GM19035 (cell line): ENCODE measurements at regions not wholly inside any gene's neighbourhood (a gene's known extent, or its start where the extent isn't known, plus 50 kb on each side); places are given as distances from the start of the nearest gene placed in this dataset.
A peak's percentile ranks its signal among the peaks of the same experiment; 100 is the strongest.
"Not testable (repeated sequence)": the region's sequence is repeated elsewhere in the genome, so short reads cannot be mapped to it uniquely, and the experiment has no call there.

Experiments used
- ATAC-seq: cut with Tn5 transposase; IDR thresholded peaks from one replicate; pipeline ENCODE4 v1.9.1; 2021; ENCODE audit not compliant: unreplicated experiment

GRCh38 chr9:66152406-66152805, 415.5 kb downstream of the FOXD4L4 start:
- ATAC-seq = not testable (repeated sequence)

- ATAC-seq = peak; percentile 100
These were observed 416.2 kb downstream of the FOXD4L4 start for GRCh38 chr9:66153021-66153725.

GRCh38 chr9:66153971-66154691, 417.2 kb downstream of the FOXD4L4 start:
- not testable (repeated sequence) for ATAC-seq

GRCh38 chr9:66182316-66182715, 445.4 kb downstream of the FOXD4L4 start:
- not testable (repeated sequence) for ATAC-seq

- ATAC-seq = not testable (repeated sequence)
These were observed 446.7 kb downstream of the FOXD4L4 start for GRCh38 chr9:66183648-66184047.

- not testable (repeated sequence) for ATAC-seq
These were observed 460.3 kb downstream of the FOXD4L4 start for GRCh38 chr9:66197199-66197598.

- ATAC-seq = not testable (repeated sequence)
These were observed 461.5 kb downstream of the FOXD4L4 start for GRCh38 chr9:66198421-66198820.

GRCh38 chr9:66206617-66207016, 469.7 kb downstream of the FOXD4L4 start:
- peak; percentile 72 for ATAC-seq

- ATAC-seq = not testable (repeated sequence)
These were observed 471.0 kb downstream of the FOXD4L4 start for GRCh38 chr9:66207914-66208313.

GRCh38 chr9:66244763-66245162, 507.8 kb downstream of the FOXD4L4 start:
- ATAC-seq = not testable (repeated sequence)

GRCh38 chr9:66245481-66245880, 508.5 kb downstream of the FOXD4L4 start:
- ATAC-seq = not testable (repeated sequence)

- ATAC-seq = not testable (repeated sequence)
These were observed 520.6 kb downstream of the FOXD4L4 start for GRCh38 chr9:66257581-66257980.

GRCh38 chr9:66261576-66261975, 524.6 kb downstream of the FOXD4L4 start:
- ATAC-seq = not testable (repeated sequence)

GRCh38 chr9:66263621-66264020, 526.7 kb downstream of the FOXD4L4 start:
- ATAC-seq = not testable (repeated sequence)

- not testable (repeated sequence) for ATAC-seq
These were observed 527.8 kb downstream of the FOXD4L4 start for GRCh38 chr9:66264786-66265185.

- not testable (repeated sequence) for ATAC-seq
These were observed 529.3 kb downstream of the FOXD4L4 start for GRCh38 chr9:66266202-66266601.

GRCh38 chr9:66266856-66267430, 530.0 kb downstream of the FOXD4L4 start:
- not testable (repeated sequence) for ATAC-seq

GRCh38 chr9:66267684-66268083, 530.7 kb downstream of the FOXD4L4 start:
- not testable (repeated sequence) for ATAC-seq

GRCh38 chr9:66269024-66269423, 532.1 kb downstream of the FOXD4L4 start:
- not testable (repeated sequence) for ATAC-seq

GRCh38 chr9:66269783-66270182, 532.8 kb downstream of the FOXD4L4 start:
- ATAC-seq = not testable (repeated sequence)

GRCh38 chr9:66278809-66279208, 541.9 kb downstream of the FOXD4L4 start:
- not testable (repeated sequence) for ATAC-seq
